ENCODE measurements at regions not wholly inside any gene's neighbourhood (a gene's known extent, or its start where the extent isn't known, plus 50 kb on each side); places are given as distances from the start of the nearest gene placed in this dataset.

DNA sequence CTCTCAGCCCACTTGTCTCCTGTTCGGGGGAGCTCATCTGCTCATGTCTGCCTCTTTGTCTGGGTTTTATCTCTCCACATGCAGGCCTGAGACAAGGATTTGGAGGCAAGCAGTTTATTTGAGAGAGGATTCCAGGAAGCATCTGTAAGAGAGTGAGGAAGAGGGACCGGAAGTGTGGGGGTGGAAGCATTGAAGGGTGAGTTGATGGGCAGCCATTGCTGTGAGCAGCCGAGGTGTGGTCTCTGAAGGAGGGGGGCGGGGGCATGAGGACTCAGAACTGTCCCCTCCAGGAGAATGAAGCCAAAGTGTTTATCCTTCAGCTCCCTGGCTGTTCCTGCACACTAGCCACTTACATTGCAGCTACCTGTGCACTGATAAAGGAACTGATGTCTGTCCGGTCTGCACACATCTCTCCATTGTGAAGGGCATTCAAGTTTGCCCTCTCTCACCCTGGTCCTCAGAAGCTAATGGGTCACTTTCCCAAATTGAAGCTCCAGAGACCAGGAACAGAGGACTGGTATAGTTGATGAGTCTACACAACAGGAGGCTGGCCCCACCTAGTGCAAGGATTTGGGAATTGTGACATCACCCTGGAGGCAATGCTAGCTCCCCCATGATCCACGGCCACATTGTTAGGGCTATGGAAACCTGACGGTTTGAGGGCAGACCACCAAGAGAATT lies 100.5 kb upstream of the FOXA2 start:
- H3K9me3 ChIP-seq: no peaks in the 10 kb centered on the region
- H3K4me1 ChIP-seq (ENCODE audit: control insufficient read depth in 1 of 2, insufficient read depth in 2 of 2, low read depth in 1 of 2, low read length in 1 of 2): no peaks in the 10 kb centered on the region
- no peak overlapping the region for H3K4me2 ChIP-seq
- no peaks in the 10 kb centered on the region for H3K36me3 ChIP-seq (replicated peaks in 1 of 2; ENCODE audit: control insufficient read depth in 1 of 2, insufficient read depth in 2 of 2, low read length in 1 of 2)
- H2AFZ ChIP-seq (ENCODE audit: low read depth): peak overlapping the region; percentile 36; the same call in 1 of the 2 replicates
- H4K20me1 ChIP-seq (ENCODE audit: insufficient read depth): no peaks in the 10 kb centered on the region
- WGBS (ENCODE audit: low lambda C conversion rate): 30% methylated on average over 6 of the region's 7 CpGs
- H3K9ac ChIP-seq: no peak overlapping the region
- H3K27me3 ChIP-seq (ENCODE audit: insufficient read depth): peaks cover 34% of the 10 kb centered on the region; the same call in 1 of the 2 replicates
- no peak for DNase-seq
- H3K27ac ChIP-seq (ENCODE audit: low read depth in 2 of 2, low read length in 1 of 2): no peak overlapping the region
- CTCF ChIA-PET: interaction anchor here (0.6 to 6.4 kb wide), 6 partner anchors 9 to 656 kb away, joined by 3 to 51 read pairs (median 5); no protein-coding TSS in a partner anchor
- no peaks in the 10 kb centered on the region for H3K79me2 ChIP-seq (ENCODE audit: insufficient read depth)
- no peaks in the 10 kb centered on the region for H3F3A ChIP-seq (replicated peaks; ENCODE audit: insufficient read depth)
- no peak for TF ChIP-seq GATA2 (CRISPR knock-in tag; IDR thresholded peaks at IDR 0.05)
- TF ChIP-seq GABPA (IDR thresholded peaks at IDR 0.05; ENCODE audit: low read depth): no peak
- TF ChIP-seq, protein P1, sequence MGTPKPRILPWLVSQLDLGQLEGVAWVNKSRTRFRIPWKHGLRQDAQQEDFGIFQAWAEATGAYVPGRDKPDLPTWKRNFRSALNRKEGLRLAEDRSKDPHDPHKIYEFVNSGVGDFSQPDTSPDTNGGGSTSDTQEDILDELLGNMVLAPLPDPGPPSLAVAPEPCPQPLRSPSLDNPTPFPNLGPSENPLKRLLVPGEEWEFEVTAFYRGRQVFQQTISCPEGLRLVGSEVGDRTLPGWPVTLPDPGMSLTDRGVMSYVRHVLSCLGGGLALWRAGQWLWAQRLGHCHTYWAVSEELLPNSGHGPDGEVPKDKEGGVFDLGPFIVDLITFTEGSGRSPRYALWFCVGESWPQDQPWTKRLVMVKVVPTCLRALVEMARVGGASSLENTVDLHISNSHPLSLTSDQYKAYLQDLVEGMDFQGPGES (IDR thresholded peaks at IDR 0.05; ENCODE audit: low read depth, low read length): no peak
- TF ChIP-seq MEF2A (IDR thresholded peaks at IDR 0.05; ENCODE audit: borderline replicate concordance, low read depth): no peak
- TF ChIP-seq, protein P2, sequence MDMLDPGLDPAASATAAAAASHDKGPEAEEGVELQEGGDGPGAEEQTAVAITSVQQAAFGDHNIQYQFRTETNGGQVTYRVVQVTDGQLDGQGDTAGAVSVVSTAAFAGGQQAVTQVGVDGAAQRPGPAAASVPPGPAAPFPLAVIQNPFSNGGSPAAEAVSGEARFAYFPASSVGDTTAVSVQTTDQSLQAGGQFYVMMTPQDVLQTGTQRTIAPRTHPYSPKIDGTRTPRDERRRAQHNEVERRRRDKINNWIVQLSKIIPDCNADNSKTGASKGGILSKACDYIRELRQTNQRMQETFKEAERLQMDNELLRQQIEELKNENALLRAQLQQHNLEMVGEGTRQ (IDR thresholded peaks at IDR 0.05; ENCODE audit: borderline replicate concordance, low read depth, low read length): no peak
- TF ChIP-seq, protein P3, sequence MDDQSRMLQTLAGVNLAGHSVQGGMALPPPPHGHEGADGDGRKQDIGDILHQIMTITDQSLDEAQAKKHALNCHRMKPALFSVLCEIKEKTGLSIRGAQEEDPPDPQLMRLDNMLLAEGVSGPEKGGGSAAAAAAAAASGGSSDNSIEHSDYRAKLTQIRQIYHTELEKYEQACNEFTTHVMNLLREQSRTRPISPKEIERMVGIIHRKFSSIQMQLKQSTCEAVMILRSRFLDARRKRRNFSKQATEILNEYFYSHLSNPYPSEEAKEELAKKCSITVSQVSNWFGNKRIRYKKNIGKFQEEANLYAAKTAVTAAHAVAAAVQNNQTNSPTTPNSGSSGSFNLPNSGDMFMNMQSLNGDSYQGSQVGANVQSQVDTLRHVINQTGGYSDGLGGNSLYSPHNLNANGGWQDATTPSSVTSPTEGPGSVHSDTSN (IDR thresholded peaks at IDR 0.05): no peak
- no peak for TF ChIP-seq POLR2AphosphoS5 (IDR thresholded peaks at IDR 0.05; ENCODE audit: low read depth, low read length)
- TF ChIP-seq YY1 (IDR thresholded peaks at IDR 0.05; ENCODE audit: low read depth): no peak
- no peak for TF ChIP-seq FOXM1 (IDR thresholded peaks at IDR 0.05; ENCODE audit: low read depth)
- no peak for TF ChIP-seq TAF1 (IDR thresholded peaks at IDR 0.05; ENCODE audit: borderline replicate concordance, low read depth, low read length)
- TF ChIP-seq RCOR1 (IDR thresholded peaks at IDR 0.05; ENCODE audit: low read length): no peak
- TF ChIP-seq, protein P4, sequence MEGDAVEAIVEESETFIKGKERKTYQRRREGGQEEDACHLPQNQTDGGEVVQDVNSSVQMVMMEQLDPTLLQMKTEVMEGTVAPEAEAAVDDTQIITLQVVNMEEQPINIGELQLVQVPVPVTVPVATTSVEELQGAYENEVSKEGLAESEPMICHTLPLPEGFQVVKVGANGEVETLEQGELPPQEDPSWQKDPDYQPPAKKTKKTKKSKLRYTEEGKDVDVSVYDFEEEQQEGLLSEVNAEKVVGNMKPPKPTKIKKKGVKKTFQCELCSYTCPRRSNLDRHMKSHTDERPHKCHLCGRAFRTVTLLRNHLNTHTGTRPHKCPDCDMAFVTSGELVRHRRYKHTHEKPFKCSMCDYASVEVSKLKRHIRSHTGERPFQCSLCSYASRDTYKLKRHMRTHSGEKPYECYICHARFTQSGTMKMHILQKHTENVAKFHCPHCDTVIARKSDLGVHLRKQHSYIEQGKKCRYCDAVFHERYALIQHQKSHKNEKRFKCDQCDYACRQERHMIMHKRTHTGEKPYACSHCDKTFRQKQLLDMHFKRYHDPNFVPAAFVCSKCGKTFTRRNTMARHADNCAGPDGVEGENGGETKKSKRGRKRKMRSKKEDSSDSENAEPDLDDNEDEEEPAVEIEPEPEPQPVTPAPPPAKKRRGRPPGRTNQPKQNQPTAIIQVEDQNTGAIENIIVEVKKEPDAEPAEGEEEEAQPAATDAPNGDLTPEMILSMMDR (IDR thresholded peaks at IDR 0.05): no peak
- TF ChIP-seq RXRA (IDR thresholded peaks at IDR 0.05; ENCODE audit: borderline replicate concordance, low read depth): no peak
- TF ChIP-seq TCF12 (IDR thresholded peaks at IDR 0.05): no peak
- TF ChIP-seq RAD21 (IDR thresholded peaks at IDR 0.05; ENCODE audit: low read length): no peak
- TF ChIP-seq FOSL2 (IDR thresholded peaks at IDR 0.05; ENCODE audit: borderline replicate concordance, low read depth): no peak
- POLR2A ChIA-PET: no interaction called here
- H3K4me3 ChIP-seq (ENCODE audit: low read depth in 2 of 2, low read length in 1 of 2): no peak overlapping the region
- H3K9me2 ChIP-seq: no peaks in the 10 kb centered on the region

Data from SK-N-SH (cell line).